SIG-M5 treated with dmso at 0.1 percent for 504 hours (cell line): ENCODE measurements at regions not wholly inside any gene's neighbourhood (a gene's known extent, or its start where the extent isn't known, plus 50 kb on each side); places are given as distances from the start of the nearest gene placed in this dataset.

Experiments used
- DNase-seq: peaks from one replicate; lab custom pipeline; 2025; ENCODE audit not compliant: unreplicated experiment; lab: John Stamatoyannopoulos, UW

DNA sequence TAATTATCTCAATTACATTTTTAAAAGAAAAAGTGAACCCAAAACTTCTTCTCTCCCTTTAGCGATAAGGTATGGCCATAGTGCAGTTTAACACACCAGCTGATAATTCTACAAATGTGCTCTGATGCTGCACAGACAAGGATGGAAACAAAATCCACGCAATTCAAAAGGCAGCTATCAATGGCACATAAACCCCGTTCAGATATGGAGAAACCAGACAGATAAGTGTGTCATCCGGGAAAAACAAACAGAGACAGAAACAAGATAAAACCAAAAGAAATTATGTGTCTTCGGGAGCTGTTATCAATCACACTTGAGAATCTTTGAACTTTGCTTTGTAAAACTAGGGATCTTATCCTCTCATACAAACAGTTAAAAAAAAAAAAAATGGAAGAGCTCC lies 73.6 kb downstream of the SIPA1L2 start:
- DNase-seq = no peak

DNA sequence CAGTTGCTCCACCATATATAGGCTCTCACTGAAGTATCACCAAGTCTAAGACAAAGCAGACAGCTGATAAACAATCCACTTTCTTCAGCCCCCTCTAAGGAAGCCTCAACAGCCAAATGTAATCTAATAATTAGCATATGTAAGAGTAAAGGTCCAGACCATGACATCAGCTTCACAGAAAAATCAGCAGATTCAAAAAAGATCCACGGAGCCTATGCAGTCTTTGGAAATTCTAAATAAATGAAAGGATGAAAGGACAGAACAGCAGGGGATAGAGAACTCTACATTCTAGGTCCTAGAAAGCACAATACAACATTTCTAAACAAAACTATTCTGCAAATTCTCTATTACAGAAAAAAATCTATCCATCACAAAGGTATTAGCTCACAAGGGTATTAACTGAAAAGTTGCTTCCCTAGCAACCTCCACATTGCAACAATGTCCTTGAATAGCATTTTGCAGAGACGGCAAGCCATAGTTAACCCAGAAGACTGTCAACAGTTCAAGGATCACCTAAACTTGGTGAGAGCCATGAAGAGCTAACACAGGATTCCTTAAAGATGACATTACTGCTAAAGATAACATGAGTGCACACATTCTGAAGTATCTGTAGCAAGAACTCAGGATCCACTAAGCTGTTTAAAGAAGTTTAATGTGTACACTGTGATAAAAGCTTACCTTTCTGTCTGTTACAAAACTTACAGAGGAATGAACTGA lies 74.3 kb downstream of the SIPA1L2 start:
- no peak for DNase-seq

DNA sequence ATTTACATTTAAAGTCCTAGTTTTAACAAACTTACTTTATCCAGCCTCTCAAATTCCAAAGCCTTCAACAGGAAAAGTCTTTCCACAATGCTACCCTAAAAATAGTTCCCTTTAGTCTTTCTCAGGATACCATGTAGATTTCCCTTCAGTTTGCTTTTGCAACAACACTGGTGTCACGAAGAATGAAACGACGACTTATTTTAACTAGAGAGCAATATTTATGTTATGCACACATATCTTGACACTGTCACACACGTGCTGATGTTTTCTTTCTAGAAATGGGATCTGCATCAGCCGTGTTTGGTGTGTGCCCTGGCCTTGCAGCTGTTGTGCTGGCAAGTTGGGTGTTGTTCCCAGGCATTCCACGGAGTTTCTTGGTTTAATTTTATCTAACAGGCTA lies 75.5 kb downstream of the SIPA1L2 start:
- no peak for DNase-seq

DNA sequence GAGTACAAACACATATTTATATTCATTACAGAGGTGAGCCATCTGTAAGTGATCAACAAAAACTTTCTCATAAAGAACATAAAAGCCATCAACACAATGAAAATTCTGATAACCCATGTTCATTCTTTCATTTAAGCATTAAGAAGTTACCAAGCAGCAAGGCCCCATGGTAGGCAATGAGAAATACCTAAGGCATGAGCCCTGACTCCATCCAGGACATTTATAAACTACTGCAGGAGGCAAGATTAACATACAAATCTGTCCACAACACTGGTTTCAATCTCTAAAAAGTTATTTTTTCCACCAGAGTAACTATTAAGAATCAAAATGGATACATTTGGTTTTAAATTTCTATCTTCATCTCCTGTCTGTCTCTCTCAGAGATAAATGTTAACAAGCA lies 76.1 kb downstream of the SIPA1L2 start:
- DNase-seq = no peak

DNA sequence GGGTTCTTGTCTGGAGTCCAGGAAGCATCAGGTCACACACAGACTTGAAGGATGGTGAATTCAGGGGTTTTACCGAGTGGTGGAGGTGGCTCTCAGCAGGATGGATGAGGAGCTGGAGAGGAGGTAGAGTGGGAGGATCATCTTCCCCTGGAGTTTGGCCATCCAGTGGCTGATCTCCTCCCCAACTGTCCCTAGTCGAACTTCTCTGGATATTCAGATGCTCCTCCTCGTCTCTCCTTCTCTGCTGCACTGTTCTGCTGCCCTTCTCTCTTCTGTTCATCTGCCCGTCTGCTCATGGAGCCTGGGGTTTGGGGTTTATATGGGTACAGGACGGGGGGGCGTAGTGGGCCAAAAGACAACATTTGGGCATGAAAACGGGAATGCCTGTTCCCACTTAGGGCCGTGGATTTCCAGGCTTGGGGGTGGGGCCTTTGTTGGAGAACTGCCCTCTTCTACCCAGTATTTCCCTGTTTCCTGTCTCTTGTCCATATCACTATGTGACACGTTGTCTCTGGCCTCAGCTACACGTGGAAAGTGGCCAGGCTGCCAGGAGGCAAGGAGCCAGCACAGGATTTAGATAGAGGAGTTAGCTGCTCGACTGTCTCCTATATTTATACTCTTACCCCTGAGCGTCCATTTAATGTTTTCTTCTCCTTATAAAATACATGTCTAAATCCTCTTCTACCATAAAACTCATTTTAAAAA lies 76.7 kb downstream of the SIPA1L2 start:
- DNase-seq = no peak

DNA sequence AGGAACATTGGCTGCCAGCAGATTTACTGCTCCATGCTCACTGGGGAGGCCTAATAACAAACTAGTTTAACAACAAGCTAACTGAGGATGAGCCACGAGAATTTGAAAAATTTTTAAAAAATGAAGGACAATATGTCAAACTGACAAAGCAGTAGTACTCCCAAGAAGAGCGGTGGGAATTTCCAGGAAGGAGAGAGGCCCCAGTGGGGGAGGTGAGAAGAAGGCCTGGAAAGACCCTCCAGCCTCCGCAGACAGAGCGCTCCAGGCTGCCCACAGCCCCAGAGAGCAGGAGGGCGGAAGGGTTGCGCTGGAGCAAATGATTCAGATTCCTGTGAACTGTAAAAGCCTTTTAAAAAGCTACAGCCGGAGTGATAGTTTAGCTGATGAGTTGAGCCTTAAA lies 78.5 kb downstream of the SIPA1L2 start:
- no peak for DNase-seq

DNA sequence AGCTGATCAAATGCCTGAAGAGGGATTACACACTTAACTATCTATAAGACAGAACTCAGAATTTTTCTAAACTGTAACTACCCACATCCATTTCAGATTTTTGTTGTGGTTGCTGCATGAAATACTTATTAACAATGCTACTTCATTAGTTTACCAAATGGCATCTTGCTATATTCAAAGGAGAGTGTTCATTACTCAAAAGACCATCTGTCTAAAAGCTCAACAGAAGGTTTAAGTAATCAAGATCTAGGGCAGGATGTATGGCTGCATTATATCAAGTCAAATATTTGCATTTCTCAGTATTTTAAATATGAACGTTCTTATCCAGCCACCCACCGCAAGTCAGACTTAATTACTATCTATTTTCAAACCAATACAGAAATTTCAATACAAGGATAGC lies 79.9 kb downstream of the SIPA1L2 start:
- DNase-seq = no peak

DNA sequence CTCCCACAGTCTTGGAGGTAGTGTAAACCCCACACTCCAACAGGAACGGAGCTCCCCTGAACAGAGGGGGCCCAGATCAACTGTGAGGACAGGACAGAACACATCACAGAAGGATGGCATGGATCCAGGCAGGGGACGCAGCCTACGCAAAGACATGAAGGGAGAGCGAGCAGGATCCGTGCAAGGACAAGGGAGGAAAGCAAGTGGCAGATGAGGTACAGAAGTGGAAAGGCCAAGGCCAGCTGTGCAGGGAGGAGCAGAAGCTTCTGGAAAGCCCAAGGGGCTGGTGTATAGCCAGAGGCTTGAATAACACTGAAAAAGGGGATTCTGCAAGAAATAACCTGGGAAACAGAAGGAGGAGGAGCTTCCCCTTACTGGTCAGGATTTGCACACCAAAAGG lies 81.2 kb downstream of the SIPA1L2 start:
- DNase-seq = no peak

DNA sequence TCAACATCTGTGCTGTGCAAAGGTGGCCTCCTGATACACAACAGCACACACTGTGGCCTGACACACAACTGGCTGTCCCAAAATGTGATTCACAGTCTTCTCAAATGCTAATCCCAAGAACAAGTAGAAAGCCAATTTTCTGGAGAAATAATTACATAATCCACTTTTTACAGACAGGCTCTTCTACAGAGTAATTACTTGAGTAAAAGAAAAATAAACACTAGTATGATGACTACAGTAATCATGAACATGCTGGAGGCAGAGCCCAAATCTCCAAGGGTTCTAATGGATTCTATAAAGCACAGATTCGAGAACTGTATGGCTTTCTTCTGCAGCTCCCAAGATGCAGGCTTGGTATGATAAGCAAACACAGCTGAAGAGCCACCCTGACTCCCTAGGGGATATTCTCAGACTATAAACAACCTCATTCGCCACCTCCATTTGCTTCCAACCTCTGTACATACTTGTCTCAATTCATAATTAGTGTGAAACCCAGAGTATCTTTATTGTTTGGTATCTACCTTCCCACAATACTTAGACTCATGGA lies 81.9 kb downstream of the SIPA1L2 start:
- DNase-seq = no peak

DNA sequence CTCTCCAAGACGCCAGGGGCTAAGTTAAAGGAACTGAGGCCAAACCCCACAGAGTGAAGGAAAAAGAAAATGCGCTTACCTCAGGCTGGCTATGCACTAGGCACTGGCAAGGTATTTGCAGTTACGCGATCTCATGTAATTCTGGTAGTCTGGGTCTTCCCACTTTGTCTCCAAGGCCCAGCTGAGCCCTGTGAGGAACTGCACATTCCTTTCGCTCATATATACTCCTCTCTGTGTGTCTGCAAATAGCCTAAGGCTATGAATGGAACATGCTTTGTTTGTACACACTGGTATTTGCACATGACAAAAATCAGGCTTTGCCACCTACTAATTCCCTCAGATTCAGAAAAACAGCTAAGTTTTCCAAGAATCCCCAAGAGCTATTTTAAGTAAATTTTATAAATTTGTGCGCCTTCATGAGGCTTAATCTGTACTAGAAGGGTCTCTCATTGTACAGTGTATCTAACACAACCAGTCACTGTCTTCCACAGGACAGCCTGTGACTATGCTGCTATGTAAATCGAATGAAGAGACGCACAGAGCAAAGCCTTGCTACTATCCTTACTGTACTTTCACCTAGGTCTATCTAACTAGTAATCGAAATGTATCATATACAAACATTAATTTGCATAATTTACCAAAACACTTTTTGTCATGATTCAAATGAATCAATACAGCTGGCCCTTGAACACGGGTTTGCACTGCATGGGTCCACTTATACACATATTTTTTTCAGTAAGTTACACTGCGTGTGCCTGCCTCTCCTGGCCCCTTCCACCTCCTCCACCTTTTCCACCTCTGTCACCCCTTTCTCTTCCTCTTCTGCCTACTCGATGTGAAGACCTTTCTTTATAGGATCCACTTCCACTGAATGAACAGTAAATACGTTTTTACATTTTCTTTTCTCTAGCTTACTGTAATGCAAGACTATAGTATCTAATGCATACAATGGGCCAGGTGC lies 87.0 kb downstream of the SIPA1L2 start:
- DNase-seq = no peak

DNA sequence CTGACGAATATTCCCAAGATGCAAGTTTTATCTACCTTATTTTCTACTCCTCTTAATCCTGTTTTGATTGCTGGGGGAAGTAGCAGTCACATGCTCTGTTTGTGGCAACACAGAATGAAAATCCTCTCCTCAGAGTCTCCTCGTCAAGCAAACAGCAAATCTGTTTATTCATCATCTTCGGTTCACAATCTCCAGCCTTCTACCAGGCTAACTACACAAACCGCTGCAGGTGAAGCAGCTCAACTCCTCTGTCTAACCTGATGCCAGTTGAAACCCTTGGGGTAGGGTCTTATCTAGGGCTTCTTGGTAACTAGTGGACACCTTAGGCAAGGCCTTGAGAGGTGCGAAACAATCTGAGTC lies 91.0 kb downstream of the SIPA1L2 start:
- no peak for DNase-seq

DNA sequence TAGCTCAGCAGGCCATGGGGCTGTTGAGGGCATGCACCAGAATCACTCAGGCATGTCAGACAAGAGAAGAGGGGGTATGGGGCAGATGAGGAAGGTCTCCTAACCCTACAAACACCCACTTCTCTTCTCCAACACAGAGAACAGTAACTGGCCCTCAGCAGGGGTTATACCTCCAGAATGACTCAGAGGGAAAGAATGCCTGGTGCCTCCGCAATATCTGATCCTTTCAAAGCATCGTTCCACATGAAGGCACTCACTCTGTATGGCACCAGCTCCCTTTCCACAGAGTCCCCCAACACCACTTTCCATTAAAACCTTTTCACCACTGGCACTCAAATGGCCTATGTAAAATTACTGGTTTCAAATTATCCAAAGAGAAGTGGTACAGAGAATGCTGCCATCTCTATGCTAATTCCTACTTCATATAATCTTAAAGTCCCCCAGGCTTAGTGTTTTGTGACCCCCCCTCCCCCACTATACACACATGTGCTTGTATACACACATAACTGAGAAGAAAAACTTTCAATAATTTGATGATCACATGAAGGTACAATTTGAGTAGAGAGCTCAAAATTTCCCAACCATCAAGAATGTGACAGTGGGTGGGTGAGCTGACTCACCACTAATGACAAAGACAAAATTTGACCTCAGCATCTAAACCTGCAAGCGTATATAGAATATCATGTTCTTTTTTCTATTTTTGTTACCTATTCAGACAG lies 91.5 kb downstream of the SIPA1L2 start:
- no peak for DNase-seq

DNA sequence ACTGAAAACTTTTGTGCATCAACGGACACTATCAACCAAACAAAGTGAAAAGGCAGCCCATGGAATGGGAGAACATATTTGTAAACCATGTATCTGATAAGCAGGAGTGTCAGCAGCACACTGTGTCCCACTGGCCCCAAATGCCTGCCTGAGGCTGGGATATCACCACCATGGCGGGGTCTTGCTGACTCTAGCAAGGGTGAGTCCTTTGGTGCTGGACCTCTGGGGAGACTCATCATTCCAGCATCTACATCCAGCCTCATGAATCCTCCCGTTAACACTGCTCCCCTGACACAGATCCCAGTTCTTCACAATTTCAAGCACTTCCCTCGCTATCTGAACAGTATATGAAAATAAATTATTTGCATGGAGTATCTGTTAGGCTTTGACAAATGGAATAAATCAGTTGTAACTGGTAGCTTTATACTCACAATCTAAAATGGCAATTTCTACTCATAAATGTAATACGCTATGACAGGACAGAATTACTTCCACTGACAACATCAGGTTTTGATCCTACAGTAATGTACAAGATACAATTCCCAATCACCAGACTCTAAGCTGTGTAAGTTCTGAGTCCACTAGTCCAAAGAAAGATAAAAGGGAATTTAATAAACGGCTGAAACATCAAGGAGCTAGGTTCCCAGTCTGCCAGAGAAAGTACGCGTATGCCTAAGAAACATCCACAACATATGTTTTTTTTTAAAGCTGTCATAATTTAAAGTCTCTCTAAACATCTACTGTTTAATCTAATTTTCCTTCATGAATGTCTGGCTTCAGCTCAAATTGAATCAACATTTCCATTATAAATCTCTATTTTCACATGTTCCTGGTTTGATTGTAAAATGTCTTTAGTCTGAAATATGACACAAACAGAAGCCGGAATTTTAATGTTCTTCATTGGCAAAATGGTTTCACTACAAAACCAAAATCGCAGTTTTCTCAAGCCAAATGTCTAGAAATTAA lies 95.1 kb downstream of the SIPA1L2 start:
- DNase-seq = no peak

DNA sequence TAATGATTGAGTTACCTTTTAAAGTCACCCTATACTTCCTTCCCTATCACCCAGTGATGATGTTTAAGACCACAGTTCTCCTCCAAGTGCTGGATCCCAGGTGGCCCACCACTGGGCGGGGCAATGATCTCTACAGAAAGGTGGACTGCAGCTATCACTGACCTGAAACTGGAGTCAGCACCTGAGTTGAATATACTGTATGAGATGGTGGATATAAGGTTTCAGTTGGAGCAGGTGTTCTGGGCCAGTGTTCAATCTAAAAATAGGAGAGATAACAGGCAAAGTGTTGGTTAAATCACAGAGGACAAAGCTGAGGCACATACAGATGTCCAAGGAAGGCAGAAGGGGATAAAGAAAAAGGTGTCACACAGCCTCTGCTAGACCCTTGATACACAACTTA lies 96.6 kb downstream of the SIPA1L2 start:
- no peak for DNase-seq

DNA sequence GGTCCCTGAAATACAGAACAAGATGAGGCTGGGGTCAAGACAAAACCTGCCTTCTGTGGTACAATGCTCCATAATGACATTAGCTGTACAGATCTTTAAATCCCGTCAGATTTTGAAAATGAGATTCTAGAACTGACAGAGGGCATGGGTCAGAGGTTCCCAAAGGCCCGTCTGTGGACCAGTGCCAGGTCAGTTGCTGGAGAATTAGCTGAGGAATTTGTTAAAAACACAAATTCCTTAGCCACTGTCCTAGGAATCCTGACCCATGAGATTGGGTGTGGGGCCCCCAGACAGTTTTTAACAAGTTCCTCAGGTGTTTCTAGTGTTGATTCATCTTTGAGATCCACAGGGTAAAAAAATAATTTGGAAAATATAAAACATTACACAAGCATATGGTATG lies 97.0 kb downstream of the SIPA1L2 start:
- DNase-seq = no peak

DNA sequence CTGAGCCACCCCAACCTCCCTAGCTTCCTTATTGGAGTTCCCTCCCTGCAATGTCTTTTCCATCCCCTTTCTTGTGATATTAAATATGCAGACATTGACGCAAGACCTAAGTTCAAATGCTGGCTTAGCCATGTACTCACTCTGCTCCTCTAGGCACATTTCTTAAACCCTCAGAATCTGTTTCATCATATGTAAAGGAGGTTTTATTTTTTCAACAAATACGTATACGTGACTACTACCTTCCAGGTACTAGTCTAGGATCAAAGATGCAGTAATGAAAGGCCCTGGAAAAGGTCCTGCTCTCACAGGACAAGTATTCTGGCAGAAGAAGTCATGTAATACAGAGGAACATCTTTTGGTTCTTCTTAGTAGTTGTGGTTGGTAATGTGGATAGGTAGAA lies 98.6 kb downstream of the SIPA1L2 start:
- no peak for DNase-seq

DNA sequence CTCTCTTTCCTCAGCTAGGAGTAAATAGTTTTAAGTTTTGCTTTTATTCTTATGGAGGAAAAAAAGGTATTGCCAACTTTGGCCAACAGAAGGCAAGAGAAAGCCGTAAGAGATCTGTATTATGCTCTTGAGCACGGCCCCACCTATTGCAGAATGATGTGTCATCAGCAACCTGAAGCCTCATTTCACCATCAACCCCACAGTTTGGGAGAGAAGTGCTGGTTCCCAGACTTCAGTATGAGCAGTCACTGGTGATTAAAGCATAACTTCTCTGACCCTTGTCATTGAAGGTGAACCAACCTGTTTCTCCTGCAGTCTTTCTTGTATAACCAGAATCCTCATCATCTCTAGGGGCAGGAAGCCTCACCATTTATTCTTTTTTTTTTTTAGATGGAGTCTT lies 100.2 kb downstream of the SIPA1L2 start:
- peak; percentile 56 for DNase-seq

DNA sequence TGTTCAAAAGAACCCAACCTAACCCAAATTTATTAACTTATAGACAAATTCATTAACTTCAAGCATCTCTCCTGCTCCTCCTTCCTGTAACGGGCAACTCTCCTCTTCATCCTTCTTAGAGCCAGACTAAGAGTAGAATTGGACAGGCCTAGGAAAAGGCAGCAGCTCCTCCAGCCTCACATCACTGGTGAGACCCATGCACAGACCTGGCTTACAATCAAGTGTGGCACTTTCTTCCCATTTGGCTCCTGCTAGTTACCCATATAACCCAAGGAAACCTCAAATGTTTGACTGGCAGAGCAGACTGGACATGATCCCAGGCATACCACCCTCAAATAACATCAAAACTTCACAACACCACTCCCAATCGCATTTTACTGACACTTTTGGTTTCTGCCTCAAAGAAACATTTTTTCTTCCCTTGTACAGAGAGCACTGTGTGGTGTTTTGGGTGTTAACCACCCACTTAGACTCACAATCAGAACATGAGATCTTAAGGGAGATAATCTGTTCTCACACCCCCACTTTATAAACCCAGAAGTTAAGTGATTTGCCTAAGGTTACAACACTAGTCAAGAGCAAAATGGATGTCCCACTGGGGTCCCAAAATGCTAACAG lies 101.4 kb downstream of the SIPA1L2 start:
- no peak for DNase-seq

DNA sequence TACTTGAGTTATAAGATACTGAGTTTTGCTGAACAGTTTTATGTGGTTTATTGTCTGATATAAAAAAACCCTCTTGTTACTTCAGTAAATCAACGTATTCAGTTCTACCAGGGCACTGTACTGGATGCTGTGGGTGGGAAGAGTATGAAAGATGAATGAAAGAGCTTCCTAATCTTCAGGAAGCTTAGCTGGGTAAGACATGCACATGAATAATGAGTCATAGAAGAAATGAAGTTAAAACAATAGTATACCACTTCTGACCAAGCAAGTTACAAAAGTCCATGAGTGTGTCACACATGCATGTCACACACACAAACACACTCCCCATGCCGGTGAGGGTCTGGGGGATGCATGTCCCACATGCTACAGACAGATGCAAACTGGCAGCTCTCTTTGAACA lies 105.9 kb downstream of the SIPA1L2 start:
- DNase-seq = no peak
